ENCODE measurements at regions not wholly inside any gene's neighbourhood (a gene's known extent, or its start where the extent isn't known, plus 50 kb on each side); places are given as distances from the start of the nearest gene placed in this dataset.

DNA sequence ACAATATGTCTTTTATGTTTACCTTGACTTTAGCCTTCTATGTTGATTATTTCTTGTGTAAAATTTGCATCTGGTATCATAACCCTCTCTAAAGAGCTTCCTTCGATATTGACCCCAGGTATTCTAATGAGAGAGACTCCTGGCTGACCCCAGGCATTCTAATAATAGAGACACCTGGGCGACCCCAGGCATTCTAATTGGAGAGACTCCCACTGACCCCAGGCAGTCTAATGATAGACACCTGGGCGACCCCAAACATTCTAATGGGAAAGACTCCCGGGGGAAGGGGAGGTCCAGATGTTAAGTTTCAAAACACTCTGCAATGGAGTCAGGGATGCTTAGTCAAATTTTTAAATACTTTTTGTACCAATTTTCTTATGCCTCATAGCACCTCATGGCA lies 726.4 kb downstream of the COL12A1 start:
- TF ChIP-seq GATA2 (IDR thresholded peaks at IDR 0.05; ENCODE audit: low read depth, low read length) (no peak), GATA3 (IDR thresholded peaks at IDR 0.05; ENCODE audit: low read depth, low read length) (no peak)

All from SH-SY5Y (cell line).